Endothelial cell (in vitro differentiated cells): ENCODE measurements at regions not wholly inside any gene's neighbourhood (a gene's known extent, or its start where the extent isn't known, plus 50 kb on each side); places are given as distances from the start of the nearest gene placed in this dataset.
"Not testable (repeated sequence)": the region's sequence is repeated elsewhere in the genome, so short reads cannot be mapped to it uniquely, and the experiment has no call there.

Experiments
- DNase-seq: peaks from one replicate; pipeline ENCODE4 v3.0.0; 2021; ENCODE audit warnings: low spot score
- H3K27ac Mint-ChIP-seq: one replicate; pipeline ENCODE4 v1.8.0; 2021; ENCODE audit warnings: mixed read lengths, inconsistent platforms; ENCODE audit not compliant: unreplicated experiment
- H3K27me3 Mint-ChIP-seq: one replicate; pipeline ENCODE4 v1.8.0; 2021; ENCODE audit warnings: mild to moderate bottlenecking, moderate library complexity, mixed read lengths, inconsistent platforms; ENCODE audit not compliant: unreplicated experiment
- H3K36me3 Mint-ChIP-seq: one replicate; pipeline ENCODE4 v1.8.0; 2021; ENCODE audit warnings: mild to moderate bottlenecking, low read depth, mixed read lengths, inconsistent platforms; ENCODE audit not compliant: unreplicated experiment
- H3K4me1 Mint-ChIP-seq: one replicate; pipeline ENCODE4 v1.8.0; 2021; ENCODE audit warnings: mild to moderate bottlenecking, mixed read lengths, inconsistent platforms; ENCODE audit not compliant: unreplicated experiment
- H3K4me3 Mint-ChIP-seq: one replicate; pipeline ENCODE4 v1.8.0; 2021; ENCODE audit warnings: mild to moderate bottlenecking, mixed read lengths, inconsistent platforms; ENCODE audit not compliant: unreplicated experiment
- H3K9me3 Mint-ChIP-seq: one replicate; pipeline ENCODE4 v1.8.0; 2021; ENCODE audit warnings: mixed read lengths, inconsistent platforms; ENCODE audit not compliant: unreplicated experiment
- TF ChIP-seq, protein P1 (sequence below): fragments of 200-600 bp; sonication (generic); IDR thresholded peaks from one replicate; pipeline ENCODE4 v1.5.0; 2021; ENCODE audit warnings: antibody characterized with exemption; ENCODE audit not compliant: unreplicated experiment

GRCh38 chr7:29684787-29685650 lies 121.3 kb upstream of the WIPF3 start:
- TF ChIP-seq, protein P1, sequence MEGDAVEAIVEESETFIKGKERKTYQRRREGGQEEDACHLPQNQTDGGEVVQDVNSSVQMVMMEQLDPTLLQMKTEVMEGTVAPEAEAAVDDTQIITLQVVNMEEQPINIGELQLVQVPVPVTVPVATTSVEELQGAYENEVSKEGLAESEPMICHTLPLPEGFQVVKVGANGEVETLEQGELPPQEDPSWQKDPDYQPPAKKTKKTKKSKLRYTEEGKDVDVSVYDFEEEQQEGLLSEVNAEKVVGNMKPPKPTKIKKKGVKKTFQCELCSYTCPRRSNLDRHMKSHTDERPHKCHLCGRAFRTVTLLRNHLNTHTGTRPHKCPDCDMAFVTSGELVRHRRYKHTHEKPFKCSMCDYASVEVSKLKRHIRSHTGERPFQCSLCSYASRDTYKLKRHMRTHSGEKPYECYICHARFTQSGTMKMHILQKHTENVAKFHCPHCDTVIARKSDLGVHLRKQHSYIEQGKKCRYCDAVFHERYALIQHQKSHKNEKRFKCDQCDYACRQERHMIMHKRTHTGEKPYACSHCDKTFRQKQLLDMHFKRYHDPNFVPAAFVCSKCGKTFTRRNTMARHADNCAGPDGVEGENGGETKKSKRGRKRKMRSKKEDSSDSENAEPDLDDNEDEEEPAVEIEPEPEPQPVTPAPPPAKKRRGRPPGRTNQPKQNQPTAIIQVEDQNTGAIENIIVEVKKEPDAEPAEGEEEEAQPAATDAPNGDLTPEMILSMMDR, result no peak
- Mint-ChIP-seq H3K4me3 (peak overlapping the region; percentile 85), H3K27me3 (peaks cover 3% of the 10 kb centered on the region), H3K9me3 (no peaks in the 10 kb centered on the region), H3K4me1 (peaks cover 7% of the 10 kb centered on the region), H3K27ac (no peak overlapping the region), H3K36me3 (no peaks in the 10 kb centered on the region)
- peak; percentile 79 for DNase-seq

GRCh38 chr7:29685651-29686271 lies 120.5 kb upstream of the WIPF3 start:
- not testable (repeated sequence) for H3K27ac Mint-ChIP-seq, DNase-seq, H3K36me3 Mint-ChIP-seq, H3K27me3 Mint-ChIP-seq, H3K9me3 Mint-ChIP-seq, H3K4me1 Mint-ChIP-seq
- peak overlapping the region; percentile 73 for H3K4me3 Mint-ChIP-seq

GRCh38 chr7:29690510-29690909 lies 115.8 kb upstream of the WIPF3 start:
- H3K4me3 Mint-ChIP-seq, H3K9me3 Mint-ChIP-seq, H3K4me1 Mint-ChIP-seq, DNase-seq, H3K27me3 Mint-ChIP-seq, H3K27ac Mint-ChIP-seq, H3K36me3 Mint-ChIP-seq: not testable (repeated sequence)

DNA sequence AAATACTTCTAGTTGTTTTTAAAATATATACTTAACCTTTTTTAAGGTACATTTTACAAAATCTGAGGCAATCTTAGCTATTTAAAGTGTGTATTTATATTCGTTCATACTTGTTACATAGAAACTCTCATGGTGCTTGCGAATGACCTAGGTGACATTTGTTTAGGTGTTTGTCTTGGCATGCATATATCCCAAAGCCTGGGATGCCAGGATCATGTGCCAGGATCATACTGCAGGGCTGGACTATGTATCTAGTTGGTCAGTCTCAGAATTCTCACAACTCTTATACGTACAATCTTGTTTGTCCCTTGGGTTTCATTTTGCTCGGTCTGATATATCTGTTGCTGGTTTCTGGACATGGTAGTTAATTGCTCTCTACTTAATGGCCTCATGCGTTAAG lies 109.9 kb upstream of the WIPF3 start:
- not testable (repeated sequence) for H3K27me3 Mint-ChIP-seq, DNase-seq, H3K4me3 Mint-ChIP-seq, H3K9me3 Mint-ChIP-seq, H3K27ac Mint-ChIP-seq, H3K36me3 Mint-ChIP-seq, H3K4me1 Mint-ChIP-seq

DNA sequence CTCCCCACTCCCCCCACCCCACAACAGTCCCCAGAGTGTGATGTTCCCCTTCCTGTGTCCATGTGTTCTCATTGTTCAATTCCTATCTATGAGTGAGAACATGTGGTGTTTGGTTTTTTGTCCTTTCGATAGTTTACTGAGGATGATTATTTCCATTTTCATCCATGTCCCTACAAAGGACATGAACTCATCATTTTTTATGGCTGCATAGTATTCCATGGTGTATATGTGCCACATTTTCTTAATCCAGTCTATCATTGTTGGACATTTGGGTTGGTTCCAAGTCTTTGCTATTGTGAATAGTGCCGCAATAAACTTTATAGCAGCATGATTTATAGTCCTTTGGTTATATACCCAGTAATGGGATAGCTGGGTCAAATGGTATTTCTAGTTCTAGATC lies 106.6 kb upstream of the WIPF3 start:
- H3K4me3 Mint-ChIP-seq, H3K27me3 Mint-ChIP-seq, DNase-seq, H3K9me3 Mint-ChIP-seq, H3K36me3 Mint-ChIP-seq, H3K27ac Mint-ChIP-seq, H3K4me1 Mint-ChIP-seq: not testable (repeated sequence)

DNA sequence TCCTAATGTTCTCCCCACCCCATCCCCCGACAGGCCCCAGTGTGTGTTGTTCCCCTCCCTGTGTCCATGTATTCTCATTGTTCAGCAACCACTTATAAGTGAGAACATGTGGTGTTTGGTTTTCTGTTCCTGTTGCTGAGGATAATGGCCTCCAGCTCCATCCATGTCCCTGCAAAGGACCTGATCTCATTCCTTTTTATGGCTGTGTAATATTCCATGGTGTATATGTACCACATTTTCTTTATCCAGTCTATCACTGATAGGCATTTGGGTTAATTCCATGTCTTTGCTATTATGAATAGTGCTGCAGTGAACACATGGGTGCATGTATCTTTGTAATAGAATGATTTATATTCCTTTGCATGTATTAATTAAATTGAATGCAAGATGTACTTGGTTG lies 104.8 kb upstream of the WIPF3 start:
- not testable (repeated sequence) for DNase-seq, H3K27me3 Mint-ChIP-seq, H3K4me3 Mint-ChIP-seq, H3K9me3 Mint-ChIP-seq, H3K27ac Mint-ChIP-seq, H3K4me1 Mint-ChIP-seq, H3K36me3 Mint-ChIP-seq

GRCh38 chr7:29703830-29704229 lies 102.5 kb upstream of the WIPF3 start:
- not testable (repeated sequence) for DNase-seq, H3K27ac Mint-ChIP-seq, H3K4me1 Mint-ChIP-seq, H3K9me3 Mint-ChIP-seq, H3K4me3 Mint-ChIP-seq, H3K27me3 Mint-ChIP-seq, H3K36me3 Mint-ChIP-seq

DNA sequence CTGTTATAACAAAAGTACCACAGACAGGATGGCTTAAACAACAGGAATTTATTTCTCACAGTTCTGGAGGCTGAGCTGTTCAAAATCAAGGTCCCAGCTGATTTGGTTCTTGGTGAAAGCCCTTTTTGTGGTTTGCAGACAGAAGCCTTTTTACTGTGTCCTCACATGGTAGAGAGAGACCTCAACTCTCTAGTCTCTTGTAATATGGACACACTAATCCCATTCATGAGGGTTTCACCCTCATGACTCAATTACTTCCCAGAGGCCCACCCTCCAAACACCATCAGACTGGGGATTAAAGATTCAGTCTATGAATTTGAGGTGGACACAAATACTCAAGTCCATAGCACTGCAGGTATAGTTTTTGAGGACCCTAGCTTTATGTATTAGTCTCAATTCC lies 97.3 kb upstream of the WIPF3 start:
- not testable (repeated sequence) for H3K36me3 Mint-ChIP-seq, H3K9me3 Mint-ChIP-seq, DNase-seq, H3K27ac Mint-ChIP-seq, H3K4me3 Mint-ChIP-seq, H3K4me1 Mint-ChIP-seq, H3K27me3 Mint-ChIP-seq

DNA sequence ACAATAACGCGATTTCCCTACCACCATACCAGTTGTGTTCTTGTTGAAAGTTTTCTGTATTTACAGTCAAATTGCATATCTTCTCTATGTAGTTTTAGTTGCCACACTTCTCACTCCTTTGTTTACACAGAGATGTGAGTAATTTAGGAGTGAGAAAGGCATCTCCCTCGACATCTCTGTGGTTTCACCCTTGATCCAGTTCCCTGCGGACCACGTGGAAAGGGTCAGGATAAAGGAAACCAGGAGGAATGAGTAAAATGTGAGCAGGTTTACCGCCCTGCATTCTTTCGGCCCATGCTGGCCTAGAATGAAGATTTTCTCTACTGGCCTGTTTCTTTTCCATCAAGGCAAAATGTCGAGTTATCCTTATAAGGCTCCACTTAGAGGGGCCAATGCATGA lies 83.2 kb upstream of the WIPF3 start:
- not testable (repeated sequence) for H3K27ac Mint-ChIP-seq, H3K9me3 Mint-ChIP-seq
- DNase-seq, result peak; percentile 6

More for the DNA sequence above, 83.2 kb upstream of the WIPF3 start:
- not testable (repeated sequence) for H3K4me3 Mint-ChIP-seq, H3K36me3 Mint-ChIP-seq, H3K27me3 Mint-ChIP-seq, H3K4me1 Mint-ChIP-seq
